WTC11 (cell line): ENCODE measurements at regions not wholly inside any gene's neighbourhood (a gene's known extent, or its start where the extent isn't known, plus 50 kb on each side); places are given as distances from the start of the nearest gene placed in this dataset.

Source experiments
- ATAC-seq: fragments of 200-7000 bp; cut with Tn5 transposase; 2 replicates; pipeline ENCODE4 v1.10.0; 2021; ENCODE audit warnings: mild to moderate bottlenecking, moderate library complexity
- CTCF ChIA-PET: fragments of 300-600 bp; sonication (Branson Sonifier 250); formaldehyde crosslinking; loops from one replicate; lab custom pipeline; 2021; ENCODE audit warnings: antibody characterized with exemption; lab: Charles Lee
- POLR2A ChIA-PET: fragments of 350-600 bp; sonication (Branson Sonifier 250); formaldehyde crosslinking; loops from one replicate; lab custom pipeline; 2021; ENCODE audit warnings: antibody characterized with exemption; lab: Charles Lee
- DNase-seq: peaks from one replicate; pipeline ENCODE4 v3.0.0; 2021; ENCODE audit warnings: low spot score
- H3K27ac Mint-ChIP-seq: 2 replicates; pipeline ENCODE4 v1.8.0; 2021; ENCODE audit warnings: mixed read lengths
- H3K27me3 Mint-ChIP-seq: 2 replicates; pipeline ENCODE4 v1.8.0; 2021; ENCODE audit warnings: low read depth, mild to moderate bottlenecking, moderate library complexity, mixed read lengths
- H3K36me3 Mint-ChIP-seq: 2 replicates; pipeline ENCODE4 v1.8.0; 2021; ENCODE audit warnings: mixed read lengths
- H3K4me1 Mint-ChIP-seq: 2 replicates; pipeline ENCODE4 v1.8.0; 2022; ENCODE audit warnings: mixed read lengths
- H3K4me3 Mint-ChIP-seq: 2 replicates; pipeline ENCODE4 v1.8.0; 2021; ENCODE audit warnings: mild to moderate bottlenecking, moderate library complexity, mixed read lengths
- H3K9me3 Mint-ChIP-seq: 2 replicates; pipeline ENCODE4 v1.8.0; 2021; ENCODE audit warnings: mixed read lengths
- ATF1 ChIP-seq: sonication (generic); formaldehyde crosslinking; IDR thresholded peaks from 2 replicates; pipeline ENCODE4 v1.8.1; 2023; ENCODE audit warnings: mild to moderate bottlenecking, moderate library complexity, missing genetic modification reagents
- CBFB ChIP-seq: sonication (generic); formaldehyde crosslinking; IDR thresholded peaks from 2 replicates; pipeline ENCODE4 v1.8.1; 2022; ENCODE audit warnings: mild to moderate bottlenecking, low read depth, missing genetic modification reagents
- ELF4 ChIP-seq: sonication (generic); formaldehyde crosslinking; IDR thresholded peaks from 2 replicates; pipeline ENCODE4 v1.8.1; 2022; ENCODE audit warnings: low read depth, mild to moderate bottlenecking, moderate library complexity, missing genetic modification reagents
- ETV6 ChIP-seq: sonication (generic); formaldehyde crosslinking; IDR thresholded peaks from 2 replicates; pipeline ENCODE4 v1.8.1; 2022; ENCODE audit warnings: mild to moderate bottlenecking, missing genetic modification reagents
- FOXK1 ChIP-seq: sonication (generic); formaldehyde crosslinking; IDR thresholded peaks from 2 replicates; pipeline ENCODE4 v1.8.0; 2022; ENCODE audit warnings: mild to moderate bottlenecking, moderate library complexity, missing genetic modification reagents
- NR1H2 ChIP-seq: sonication (generic); formaldehyde crosslinking; IDR thresholded peaks from 2 replicates; pipeline ENCODE4 v1.9.0; 2021; ENCODE audit warnings: mild to moderate bottlenecking, moderate library complexity, missing genetic modification reagents
- OVOL2 ChIP-seq: fragments of 250-450 bp; sonication (Bioruptor Pico); IDR thresholded peaks from 2 replicates; pipeline ENCODE4 v1.9.0; 2021; ENCODE audit warnings: mild to moderate bottlenecking, borderline replicate concordance
- SMAD4 ChIP-seq: sonication (generic); formaldehyde crosslinking; IDR thresholded peaks from 2 replicates; pipeline ENCODE4 v1.8.0; 2022; ENCODE audit warnings: mild to moderate bottlenecking, missing genetic modification reagents
- ZBTB21 ChIP-seq: sonication (generic); formaldehyde crosslinking; IDR thresholded peaks from 2 replicates; pipeline ENCODE4 v1.8.1; 2023; ENCODE audit warnings: mild to moderate bottlenecking, missing genetic modification reagents, borderline replicate concordance
- TF ChIP-seq, protein P1 (sequence below): sonication (generic); formaldehyde crosslinking; IDR thresholded peaks from 2 replicates; pipeline ENCODE4 v1.8.1; 2022; ENCODE audit warnings: low read depth, missing genetic modification reagents, borderline replicate concordance
- TF ChIP-seq, protein P2 (sequence below): sonication (generic); formaldehyde crosslinking; IDR thresholded peaks from 2 replicates; pipeline ENCODE4 v1.8.1; 2023; ENCODE audit warnings: mild to moderate bottlenecking, moderate library complexity, missing genetic modification reagents
- TF ChIP-seq, protein P3 (sequence below): fragments of 250-450 bp; sonication (Bioruptor Pico); IDR thresholded peaks from 2 replicates; pipeline ENCODE4 v1.9.0; 2021; ENCODE audit warnings: moderate library complexity, mild to moderate bottlenecking, inconsistent platforms, borderline replicate concordance
- TF ChIP-seq, protein P4 (sequence below): sonication (generic); formaldehyde crosslinking; IDR thresholded peaks from 2 replicates; pipeline ENCODE4 v1.8.1; 2022; ENCODE audit warnings: missing genetic modification reagents, borderline replicate concordance
- TF ChIP-seq, protein P5 (sequence below): sonication (generic); formaldehyde crosslinking; conservative IDR thresholded peaks from 2 replicates; pipeline ENCODE4 v1.8.1; 2022; ENCODE audit warnings: mild to moderate bottlenecking, missing genetic modification reagents
- TF ChIP-seq, protein P6 (sequence below): sonication (generic); formaldehyde crosslinking; IDR thresholded peaks from 2 replicates; pipeline ENCODE4 v1.8.0; 2022; ENCODE audit warnings: missing genetic modification reagents
- TF ChIP-seq, protein P7 (sequence below): sonication (generic); formaldehyde crosslinking; IDR thresholded peaks from 2 replicates; pipeline ENCODE4 v1.8.0; 2022; ENCODE audit warnings: mild to moderate bottlenecking, missing genetic modification reagents

DNA sequence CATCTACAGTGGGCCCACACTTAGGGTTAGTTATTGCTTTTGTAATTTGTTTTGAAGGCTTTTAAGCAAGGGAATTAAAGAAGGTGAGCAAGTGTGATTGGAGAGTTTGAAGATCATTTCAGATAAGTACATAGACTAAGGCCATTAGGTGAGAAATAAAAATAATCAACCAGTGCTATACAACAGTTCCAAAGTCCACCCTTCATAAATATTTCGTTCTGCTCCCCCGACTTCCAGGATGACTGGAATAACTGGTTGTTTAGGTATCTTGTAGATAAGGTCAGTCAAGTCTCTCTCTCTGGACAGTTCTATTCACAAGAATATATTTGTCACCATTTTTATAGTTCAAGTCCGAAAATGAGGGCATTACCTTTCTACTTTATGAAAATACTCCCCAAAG, 98.0 kb upstream of the MBL2 start:
- no peaks in the 10 kb centered on the region for H3K4me1 Mint-ChIP-seq
- ATAC-seq (no peak), DNase-seq (no peak)
- no peak overlapping the region for H3K4me3 Mint-ChIP-seq
- H3K36me3 Mint-ChIP-seq, result peaks cover 37% of the 10 kb centered on the region
- peaks cover 43% of the 10 kb centered on the region for H3K9me3 Mint-ChIP-seq
- H3K27ac Mint-ChIP-seq, result no peak overlapping the region
- TF ChIP-seq, protein P1, sequence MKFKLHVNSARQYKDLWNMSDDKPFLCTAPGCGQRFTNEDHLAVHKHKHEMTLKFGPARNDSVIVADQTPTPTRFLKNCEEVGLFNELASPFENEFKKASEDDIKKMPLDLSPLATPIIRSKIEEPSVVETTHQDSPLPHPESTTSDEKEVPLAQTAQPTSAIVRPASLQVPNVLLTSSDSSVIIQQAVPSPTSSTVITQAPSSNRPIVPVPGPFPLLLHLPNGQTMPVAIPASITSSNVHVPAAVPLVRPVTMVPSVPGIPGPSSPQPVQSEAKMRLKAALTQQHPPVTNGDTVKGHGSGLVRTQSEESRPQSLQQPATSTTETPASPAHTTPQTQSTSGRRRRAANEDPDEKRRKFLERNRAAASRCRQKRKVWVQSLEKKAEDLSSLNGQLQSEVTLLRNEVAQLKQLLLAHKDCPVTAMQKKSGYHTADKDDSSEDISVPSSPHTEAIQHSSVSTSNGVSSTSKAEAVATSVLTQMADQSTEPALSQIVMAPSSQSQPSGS (CRISPR knock-in tag), result no peak
- TF ChIP-seq OVOL2, result no peak
- CTCF ChIA-PET, result no interaction called here
- POLR2A ChIA-PET, result no interaction called here
- peaks cover 8% of the 10 kb centered on the region for H3K27me3 Mint-ChIP-seq

DNA sequence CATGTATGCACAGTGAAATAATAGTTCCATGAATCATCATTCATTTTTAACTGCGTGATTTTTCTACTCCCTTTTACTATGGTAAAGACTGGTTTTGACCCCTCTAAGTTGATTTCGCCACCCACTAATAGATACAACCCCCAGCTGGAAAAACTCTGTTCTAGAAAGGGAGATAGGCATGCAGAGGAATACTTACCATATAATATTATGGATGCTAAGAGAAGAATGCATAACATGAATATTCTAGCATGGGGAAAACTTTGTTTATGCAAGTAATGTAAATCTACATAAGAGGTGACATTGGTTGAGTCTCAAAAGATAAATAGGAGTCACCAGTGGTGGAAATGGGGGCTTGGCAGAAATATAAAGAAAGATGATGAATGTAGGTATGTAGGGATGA, 97.3 kb upstream of the MBL2 start:
- ChIA-PET POLR2A (no interaction called here), CTCF (no interaction called here)
- TF ChIP-seq, protein P2, sequence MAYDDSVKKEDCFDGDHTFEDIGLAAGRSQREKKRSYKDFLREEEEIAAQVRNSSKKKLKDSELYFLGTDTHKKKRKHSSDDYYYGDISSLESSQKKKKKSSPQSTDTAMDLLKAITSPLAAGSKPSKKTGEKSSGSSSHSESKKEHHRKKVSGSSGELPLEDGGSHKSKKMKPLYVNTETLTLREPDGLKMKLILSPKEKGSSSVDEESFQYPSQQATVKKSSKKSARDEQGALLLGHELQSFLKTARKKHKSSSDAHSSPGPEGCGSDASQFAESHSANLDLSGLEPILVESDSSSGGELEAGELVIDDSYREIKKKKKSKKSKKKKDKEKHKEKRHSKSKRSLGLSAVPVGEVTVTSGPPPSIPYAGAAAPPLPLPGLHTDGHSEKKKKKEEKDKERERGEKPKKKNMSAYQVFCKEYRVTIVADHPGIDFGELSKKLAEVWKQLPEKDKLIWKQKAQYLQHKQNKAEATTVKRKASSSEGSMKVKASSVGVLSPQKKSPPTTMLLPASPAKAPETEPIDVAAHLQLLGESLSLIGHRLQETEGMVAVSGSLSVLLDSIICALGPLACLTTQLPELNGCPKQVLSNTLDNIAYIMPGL, result no peak
- no peak for TF ChIP-seq NR1H2 (CRISPR knock-in tag)
- TF ChIP-seq, protein P3, sequence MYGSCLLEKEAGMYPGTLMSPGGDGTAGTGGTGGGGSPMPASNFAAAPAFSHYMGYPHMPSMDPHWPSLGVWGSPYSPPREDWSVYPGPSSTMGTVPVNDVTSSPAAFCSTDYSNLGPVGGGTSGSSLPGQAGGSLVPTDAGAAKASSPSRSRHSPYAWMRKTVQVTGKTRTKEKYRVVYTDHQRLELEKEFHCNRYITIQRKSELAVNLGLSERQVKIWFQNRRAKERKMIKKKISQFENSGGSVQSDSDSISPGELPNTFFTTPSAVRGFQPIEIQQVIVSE (CRISPR knock-in tag), result no peak
- TF ChIP-seq SMAD4 (CRISPR knock-in tag), result no peak
- no peak for TF ChIP-seq ELF4
- TF ChIP-seq ETV6 (CRISPR knock-in tag), result no peak
- no peak for TF ChIP-seq CBFB (CRISPR knock-in tag)
- TF ChIP-seq ZBTB21 (CRISPR knock-in tag), result no peak
- TF ChIP-seq FOXK1 (CRISPR knock-in tag), result no peak
- TF ChIP-seq, protein P4, sequence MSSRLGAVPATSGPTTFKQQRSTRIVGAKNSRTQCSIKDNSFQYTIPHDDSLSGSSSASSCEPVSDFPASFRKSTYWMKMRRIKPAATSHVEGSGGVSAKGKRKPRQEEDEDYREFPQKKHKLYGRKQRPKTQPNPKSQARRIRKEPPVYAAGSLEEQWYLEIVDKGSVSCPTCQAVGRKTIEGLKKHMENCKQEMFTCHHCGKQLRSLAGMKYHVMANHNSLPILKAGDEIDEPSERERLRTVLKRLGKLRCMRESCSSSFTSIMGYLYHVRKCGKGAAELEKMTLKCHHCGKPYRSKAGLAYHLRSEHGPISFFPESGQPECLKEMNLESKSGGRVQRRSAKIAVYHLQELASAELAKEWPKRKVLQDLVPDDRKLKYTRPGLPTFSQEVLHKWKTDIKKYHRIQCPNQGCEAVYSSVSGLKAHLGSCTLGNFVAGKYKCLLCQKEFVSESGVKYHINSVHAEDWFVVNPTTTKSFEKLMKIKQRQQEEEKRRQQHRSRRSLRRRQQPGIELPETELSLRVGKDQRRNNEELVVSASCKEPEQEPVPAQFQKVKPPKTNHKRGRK, result no peak
- no peak for TF ChIP-seq ATF1 (CRISPR knock-in tag)
- TF ChIP-seq, protein P5, sequence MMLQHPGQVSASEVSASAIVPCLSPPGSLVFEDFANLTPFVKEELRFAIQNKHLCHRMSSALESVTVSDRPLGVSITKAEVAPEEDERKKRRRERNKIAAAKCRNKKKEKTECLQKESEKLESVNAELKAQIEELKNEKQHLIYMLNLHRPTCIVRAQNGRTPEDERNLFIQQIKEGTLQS (CRISPR knock-in tag), result no peak
- TF ChIP-seq, protein P6, sequence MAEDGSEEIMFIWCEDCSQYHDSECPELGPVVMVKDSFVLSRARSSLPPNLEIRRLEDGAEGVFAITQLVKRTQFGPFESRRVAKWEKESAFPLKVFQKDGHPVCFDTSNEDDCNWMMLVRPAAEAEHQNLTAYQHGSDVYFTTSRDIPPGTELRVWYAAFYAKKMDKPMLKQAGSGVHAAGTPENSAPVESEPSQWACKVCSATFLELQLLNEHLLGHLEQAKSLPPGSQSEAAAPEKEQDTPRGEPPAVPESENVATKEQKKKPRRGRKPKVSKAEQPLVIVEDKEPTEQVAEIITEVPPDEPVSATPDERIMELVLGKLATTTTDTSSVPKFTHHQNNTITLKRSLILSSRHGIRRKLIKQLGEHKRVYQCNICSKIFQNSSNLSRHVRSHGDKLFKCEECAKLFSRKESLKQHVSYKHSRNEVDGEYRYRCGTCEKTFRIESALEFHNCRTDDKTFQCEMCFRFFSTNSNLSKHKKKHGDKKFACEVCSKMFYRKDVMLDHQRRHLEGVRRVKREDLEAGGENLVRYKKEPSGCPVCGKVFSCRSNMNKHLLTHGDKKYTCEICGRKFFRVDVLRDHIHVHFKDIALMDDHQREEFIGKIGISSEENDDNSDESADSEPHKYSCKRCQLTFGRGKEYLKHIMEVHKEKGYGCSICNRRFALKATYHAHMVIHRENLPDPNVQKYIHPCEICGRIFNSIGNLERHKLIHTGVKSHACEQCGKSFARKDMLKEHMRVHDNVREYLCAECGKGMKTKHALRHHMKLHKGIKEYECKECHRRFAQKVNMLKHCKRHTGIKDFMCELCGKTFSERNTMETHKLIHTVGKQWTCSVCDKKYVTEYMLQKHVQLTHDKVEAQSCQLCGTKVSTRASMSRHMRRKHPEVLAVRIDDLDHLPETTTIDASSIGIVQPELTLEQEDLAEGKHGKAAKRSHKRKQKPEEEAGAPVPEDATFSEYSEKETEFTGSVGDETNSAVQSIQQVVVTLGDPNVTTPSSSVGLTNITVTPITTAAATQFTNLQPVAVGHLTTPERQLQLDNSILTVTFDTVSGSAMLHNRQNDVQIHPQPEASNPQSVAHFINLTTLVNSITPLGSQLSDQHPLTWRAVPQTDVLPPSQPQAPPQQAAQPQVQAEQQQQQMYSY (CRISPR knock-in tag), result no peak
- TF ChIP-seq, protein P7, sequence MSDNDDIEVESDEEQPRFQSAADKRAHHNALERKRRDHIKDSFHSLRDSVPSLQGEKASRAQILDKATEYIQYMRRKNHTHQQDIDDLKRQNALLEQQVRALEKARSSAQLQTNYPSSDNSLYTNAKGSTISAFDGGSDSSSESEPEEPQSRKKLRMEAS (CRISPR knock-in tag), result no peak
- DNase-seq, result no peak
- Mint-ChIP-seq H3K36me3 (peaks cover 37% of the 10 kb centered on the region), H3K4me1 (peaks cover under 1% of the 10 kb centered on the region), H3K9me3 (peaks cover 43% of the 10 kb centered on the region), H3K27me3 (peaks cover 8% of the 10 kb centered on the region), H3K4me3 (no peak overlapping the region), H3K27ac (no peak overlapping the region)
- no peak for ATAC-seq
